ENCODE measurements at regions not wholly inside any gene's neighbourhood (a gene's known extent, or its start where the extent isn't known, plus 50 kb on each side); places are given as distances from the start of the nearest gene placed in this dataset.

DNA sequence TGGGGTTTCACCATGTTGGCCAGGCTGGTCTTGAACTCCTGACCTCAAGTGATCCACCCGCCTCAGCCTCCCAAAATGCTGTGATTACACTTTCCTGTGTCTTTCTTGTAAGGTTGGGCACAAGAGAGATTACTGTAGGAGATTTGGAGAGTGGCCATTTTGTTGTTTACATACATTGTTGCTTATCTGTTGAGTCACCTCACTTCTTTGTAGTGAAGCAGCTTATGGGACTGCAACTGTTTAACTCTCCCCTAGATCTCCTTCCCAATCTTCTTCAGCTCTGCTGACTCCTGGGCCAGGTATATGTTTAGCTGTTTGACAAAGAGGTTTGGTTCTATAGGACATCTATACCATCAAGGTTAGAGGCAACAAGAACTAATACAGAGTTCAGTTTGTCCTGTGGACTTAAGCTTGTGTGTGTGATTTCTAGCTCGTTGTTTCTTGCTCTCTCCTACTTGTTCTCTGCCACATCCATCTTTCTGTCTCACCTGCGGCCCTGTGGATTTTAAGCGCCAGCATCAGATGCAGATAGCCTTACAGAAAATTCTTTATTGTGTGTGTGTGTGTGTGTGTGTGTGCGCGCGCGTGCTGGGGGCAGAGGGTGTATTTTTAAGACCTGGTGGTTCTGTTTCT lies 95.4 kb downstream of the HAUS1 start:
- TF ChIP-seq BHLHE40 (IDR thresholded peaks at IDR 0.05; ENCODE audit: borderline replicate concordance) (no peak), FOXA1 (IDR thresholded peaks at IDR 0.05) (no peak), SP1 (IDR thresholded peaks at IDR 0.05) (no peak), FOXK2 (IDR thresholded peaks at IDR 0.05) (no peak)
